Right kidney (tissue), 1 donor: ENCODE measurements at regions not wholly inside any gene's neighbourhood (a gene's known extent, or its start where the extent isn't known, plus 50 kb on each side); places are given as distances from the start of the nearest gene placed in this dataset.
"Not testable (repeated sequence)": the region's sequence is repeated elsewhere in the genome, so short reads cannot be mapped to it uniquely, and the experiment has no call there.

Experiments used
- DNase-seq: peaks from one replicate; pipeline ENCODE4 v3.0.0-alpha.2; 2016

- no peak for DNase-seq
Observed at GRCh38 chr7:113030489-113030888, 56.1 kb downstream of the GPR85 start.

GRCh38 chr7:113026941-113027340, 59.7 kb downstream of the GPR85 start:
- no peak for DNase-seq

GRCh38 chr7:113017144-113017857, 69.3 kb downstream of the GPR85 start:
- DNase-seq: not testable (repeated sequence)

GRCh38 chr7:113015034-113015645, 71.5 kb downstream of the GPR85 start:
- DNase-seq: no peak

- no peak for DNase-seq
Observed at GRCh38 chr7:113013761-113014449, 72.7 kb downstream of the GPR85 start.

GRCh38 chr7:113012862-113013261, 73.8 kb downstream of the GPR85 start:
- DNase-seq: not testable (repeated sequence)

GRCh38 chr7:113010377-113010776, 76.2 kb downstream of the GPR85 start:
- DNase-seq: no peak

GRCh38 chr7:113008755-113009154, 77.9 kb downstream of the GPR85 start:
- no peak for DNase-seq

- no peak for DNase-seq
Observed at GRCh38 chr7:113004726-113005454, 81.7 kb downstream of the GPR85 start.

- DNase-seq: no peak
Observed at GRCh38 chr7:113000316-113001020, 86.2 kb downstream of the GPR85 start.

- DNase-seq: no peak
Observed at GRCh38 chr7:112997831-112998230, 88.8 kb downstream of the GPR85 start.

- DNase-seq: no peak
Observed at GRCh38 chr7:112996331-112996871, 90.2 kb downstream of the GPR85 start.

GRCh38 chr7:112995059-112995824, 91.4 kb downstream of the GPR85 start:
- no peak for DNase-seq

- no peak for DNase-seq
Observed at GRCh38 chr7:112994656-112995055, 92.0 kb downstream of the GPR85 start.

- no peak for DNase-seq
Observed at GRCh38 chr7:112990624-112991023, 96.0 kb downstream of the GPR85 start.

GRCh38 chr7:112989531-112989930, 97.1 kb downstream of the GPR85 start:
- no peak for DNase-seq

GRCh38 chr7:112987171-112987570, 99.5 kb downstream of the GPR85 start:
- no peak for DNase-seq

GRCh38 chr7:112986256-112987031, 100.2 kb downstream of the GPR85 start:
- DNase-seq: no peak

GRCh38 chr7:112985377-112985987, 101.1 kb downstream of the GPR85 start:
- no peak for DNase-seq
